Upper lobe of right lung (tissue), 1 donor: ENCODE measurements at regions not wholly inside any gene's neighbourhood (a gene's known extent, or its start where the extent isn't known, plus 50 kb on each side); places are given as distances from the start of the nearest gene placed in this dataset.

Experiments
- ATAC-seq: fragments of 200-7000 bp; cut with Tn5 transposase; one replicate; pipeline ENCODE4 v1.9.1; 2020; ENCODE audit warnings: mild to moderate bottlenecking, moderate library complexity
- DNase-seq: peaks from one replicate; pipeline ENCODE4 v3.0.0-alpha.2; 2020
- H3K27ac ChIP-seq: fragments of 200-600 bp; one replicate; pipeline ENCODE4 v1.8.0; 2022
- H3K27me3 ChIP-seq: fragments of 200-600 bp; one replicate; pipeline ENCODE4 v1.8.0; 2022; ENCODE audit warnings: mild to moderate bottlenecking
- H3K36me3 ChIP-seq: fragments of 200-600 bp; one replicate; pipeline ENCODE4 v1.8.0; 2022
- H3K4me1 ChIP-seq: fragments of 200-600 bp; one replicate; pipeline ENCODE4 v1.8.0; 2022
- H3K4me3 ChIP-seq: fragments of 200-600 bp; one replicate; pipeline ENCODE4 v1.8.0; 2022; ENCODE audit warnings: mild to moderate bottlenecking
- H3K9me3 ChIP-seq: fragments of 200-600 bp; one replicate; pipeline ENCODE4 v1.8.0; 2022
- CTCF ChIP-seq: fragments of 200-600 bp; IDR thresholded peaks from one replicate; pipeline ENCODE4 v1.8.0; 2022; ENCODE audit warnings: antibody characterized with exemption
- intact Hi-C: fragments of 100-400 bp; cut with DNase I; formaldehyde crosslinking; loops from one replicate; pipeline ENCODE4 v1.11.0; 2022
- donor health status: DM: no; HTN: yes; CAD: no; lungs with severe emphysema.

GRCh38 chr5:24094081-24094679, 550.6 kb downstream of the CDH10 start:
- no peaks in the 10 kb centered on the region for H3K9me3 ChIP-seq
- intact Hi-C loops: no loop called here
- no peak overlapping the region for H3K4me3 ChIP-seq
- no peak for TF ChIP-seq CTCF
- H3K36me3 ChIP-seq: no peaks in the 10 kb centered on the region
- no peaks in the 10 kb centered on the region for H3K27me3 ChIP-seq
- no peak for DNase-seq
- ATAC-seq: no peak
- no peaks in the 10 kb centered on the region for H3K4me1 ChIP-seq
- no peak overlapping the region for H3K27ac ChIP-seq

GRCh38 chr5:24102010-24102409, 542.8 kb downstream of the CDH10 start:
- Histone ChIP-seq H3K27ac (no peak overlapping the region), H3K36me3 (no peaks in the 10 kb centered on the region), H3K27me3 (no peaks in the 10 kb centered on the region), H3K9me3 (no peaks in the 10 kb centered on the region), H3K4me3 (no peak overlapping the region), H3K4me1 (no peaks in the 10 kb centered on the region)
- no peak for DNase-seq
- ATAC-seq: no peak
- TF ChIP-seq CTCF: no peak
- intact Hi-C loops: no loop called here

GRCh38 chr5:24103451-24104023, 541.2 kb downstream of the CDH10 start:
- H3K9me3 ChIP-seq: no peaks in the 10 kb centered on the region
- H3K27me3 ChIP-seq: no peaks in the 10 kb centered on the region
- no peak overlapping the region for H3K27ac ChIP-seq
- intact Hi-C loops: no loop called here
- TF ChIP-seq CTCF: no peak
- no peak for ATAC-seq
- H3K4me3 ChIP-seq: no peak overlapping the region
- no peaks in the 10 kb centered on the region for H3K4me1 ChIP-seq
- no peak for DNase-seq
- no peaks in the 10 kb centered on the region for H3K36me3 ChIP-seq

GRCh38 chr5:24110004-24110615, 534.7 kb downstream of the CDH10 start:
- H3K9me3 ChIP-seq: no peaks in the 10 kb centered on the region
- TF ChIP-seq CTCF: peak; percentile 26
- no peak overlapping the region for H3K4me3 ChIP-seq
- no peaks in the 10 kb centered on the region for H3K27me3 ChIP-seq
- intact Hi-C loops: no loop called here
- no peaks in the 10 kb centered on the region for H3K36me3 ChIP-seq
- H3K4me1 ChIP-seq: no peaks in the 10 kb centered on the region
- H3K27ac ChIP-seq: no peak overlapping the region
- DNase-seq (no peak), ATAC-seq (no peak)

- intact Hi-C loops: no loop called here
- H3K27me3 ChIP-seq: no peaks in the 10 kb centered on the region
- TF ChIP-seq CTCF: no peak
- no peak overlapping the region for H3K4me3 ChIP-seq
- ATAC-seq (no peak), DNase-seq (no peak)
- no peaks in the 10 kb centered on the region for H3K9me3 ChIP-seq
- no peak overlapping the region for H3K27ac ChIP-seq
- no peaks in the 10 kb centered on the region for H3K36me3 ChIP-seq
- H3K4me1 ChIP-seq: no peaks in the 10 kb centered on the region
Measured at GRCh38 chr5:24112420-24112819, 532.4 kb downstream of the CDH10 start.
